ENCODE measurements at regions not wholly inside any gene's neighbourhood (a gene's known extent, or its start where the extent isn't known, plus 50 kb on each side); places are given as distances from the start of the nearest gene placed in this dataset.
"Not testable (repeated sequence)": the region's sequence is repeated elsewhere in the genome, so short reads cannot be mapped to it uniquely, and the experiment has no call there.

GRCh38 chr18:28735731-28736130 is 558.8 kb upstream of the CDH2 start:
- no peak overlapping the region for H3K4me3 ChIP-seq
- DNase-seq: no peak

GRCh38 chr18:28729321-28729720 is 552.4 kb upstream of the CDH2 start:
- intact Hi-C loops (cut with DNase I; ENCODE audit: low total_unique reads): no loop called here

More at GRCh38 chr18:28735731-28736130, 558.8 kb upstream of the CDH2 start:
- Histone ChIP-seq H3K36me3 (no peaks in the 10 kb centered on the region), H3K27me3 (no peaks in the 10 kb centered on the region), H3K4me1 (no peaks in the 10 kb centered on the region), H3K9me3 (no peaks in the 10 kb centered on the region), H3K27ac (peak overlapping the region in 1 of 2 donors; percentile 52)
- TF ChIP-seq POLR2A (IDR thresholded peaks at IDR 0.05): no peak
- TF ChIP-seq, protein P1, sequence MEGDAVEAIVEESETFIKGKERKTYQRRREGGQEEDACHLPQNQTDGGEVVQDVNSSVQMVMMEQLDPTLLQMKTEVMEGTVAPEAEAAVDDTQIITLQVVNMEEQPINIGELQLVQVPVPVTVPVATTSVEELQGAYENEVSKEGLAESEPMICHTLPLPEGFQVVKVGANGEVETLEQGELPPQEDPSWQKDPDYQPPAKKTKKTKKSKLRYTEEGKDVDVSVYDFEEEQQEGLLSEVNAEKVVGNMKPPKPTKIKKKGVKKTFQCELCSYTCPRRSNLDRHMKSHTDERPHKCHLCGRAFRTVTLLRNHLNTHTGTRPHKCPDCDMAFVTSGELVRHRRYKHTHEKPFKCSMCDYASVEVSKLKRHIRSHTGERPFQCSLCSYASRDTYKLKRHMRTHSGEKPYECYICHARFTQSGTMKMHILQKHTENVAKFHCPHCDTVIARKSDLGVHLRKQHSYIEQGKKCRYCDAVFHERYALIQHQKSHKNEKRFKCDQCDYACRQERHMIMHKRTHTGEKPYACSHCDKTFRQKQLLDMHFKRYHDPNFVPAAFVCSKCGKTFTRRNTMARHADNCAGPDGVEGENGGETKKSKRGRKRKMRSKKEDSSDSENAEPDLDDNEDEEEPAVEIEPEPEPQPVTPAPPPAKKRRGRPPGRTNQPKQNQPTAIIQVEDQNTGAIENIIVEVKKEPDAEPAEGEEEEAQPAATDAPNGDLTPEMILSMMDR (IDR thresholded peaks at IDR 0.05): no peak
- intact Hi-C loops (cut with DNase I; ENCODE audit: low total_unique reads): no loop called here

GRCh38 chr18:28728891-28729290 is 552.0 kb upstream of the CDH2 start:
- intact Hi-C loops (cut with DNase I; ENCODE audit: low total_unique reads): no loop called here
- no peak for TF ChIP-seq POLR2A (IDR thresholded peaks at IDR 0.05)
- TF ChIP-seq, protein P1 (IDR thresholded peaks at IDR 0.05): no peak
- H3K9me3 ChIP-seq: no peaks in the 10 kb centered on the region
- no peaks in the 10 kb centered on the region for H3K4me1 ChIP-seq
- DNase-seq: no peak
- no peaks in the 10 kb centered on the region for H3K27me3 ChIP-seq
- no peaks in the 10 kb centered on the region for H3K36me3 ChIP-seq
- H3K27ac ChIP-seq: no peak overlapping the region
- no peak overlapping the region for H3K4me3 ChIP-seq

More at GRCh38 chr18:28729321-28729720, 552.4 kb upstream of the CDH2 start:
- TF ChIP-seq POLR2A (IDR thresholded peaks at IDR 0.05): no peak
- TF ChIP-seq, protein P1 (IDR thresholded peaks at IDR 0.05): no peak
- H3K4me1 ChIP-seq: no peaks in the 10 kb centered on the region
- no peak for DNase-seq
- H3K36me3 ChIP-seq: no peaks in the 10 kb centered on the region
- H3K9me3 ChIP-seq: no peaks in the 10 kb centered on the region
- H3K27me3 ChIP-seq: no peaks in the 10 kb centered on the region
- H3K4me3 ChIP-seq: no peak overlapping the region
- no peak overlapping the region for H3K27ac ChIP-seq

DNA sequence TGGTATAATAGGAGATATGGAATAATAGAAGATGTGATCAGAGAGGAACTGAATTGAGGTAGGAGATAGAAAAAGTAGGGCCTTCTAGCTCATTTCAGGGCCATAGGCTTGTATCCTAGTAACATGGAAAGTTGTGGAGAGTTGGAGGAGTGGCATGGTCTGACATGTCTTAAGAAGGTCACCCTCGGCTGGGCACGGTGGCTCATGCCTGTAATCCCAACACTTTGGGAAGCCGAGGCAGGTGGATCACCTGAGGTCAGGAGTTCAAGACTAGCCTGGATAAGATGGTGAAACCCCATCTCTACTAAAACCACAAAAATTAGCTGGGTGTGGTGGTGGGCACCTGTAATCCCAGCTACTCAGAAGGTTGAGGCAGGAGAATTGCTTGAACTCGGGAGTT is 550.3 kb upstream of the CDH2 start:
- H3K4me1 ChIP-seq; H3K4me3 ChIP-seq; H3K27ac ChIP-seq; DNase-seq; H3K27me3 ChIP-seq; H3K36me3 ChIP-seq; H3K9me3 ChIP-seq; intact Hi-C loops (cut with DNase I; ENCODE audit: low total_unique reads): not testable (repeated sequence)

DNA sequence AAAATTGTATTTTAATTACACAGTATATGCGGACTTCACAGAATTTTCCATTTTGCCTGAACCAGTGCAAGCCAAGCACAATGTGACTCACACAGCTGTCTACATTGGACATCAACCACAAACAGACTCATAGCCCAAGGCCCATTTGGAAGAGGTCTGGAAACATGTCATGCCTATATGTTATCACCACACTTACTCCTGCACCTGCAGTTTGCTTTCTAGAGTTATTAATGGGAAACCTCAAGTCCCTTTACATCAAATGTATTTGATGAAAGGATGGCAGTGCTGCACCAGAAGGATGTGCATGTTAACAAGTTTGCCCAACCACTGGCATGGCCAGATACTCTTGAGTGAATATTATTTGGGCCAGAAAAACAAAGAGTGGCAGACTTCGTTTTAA is 548.9 kb upstream of the CDH2 start:
- Histone ChIP-seq H3K4me1 (no peaks in the 10 kb centered on the region), H3K27ac (no peak overlapping the region), H3K9me3 (no peaks in the 10 kb centered on the region), H3K27me3 (no peaks in the 10 kb centered on the region), H3K4me3 (no peak overlapping the region), H3K36me3 (no peaks in the 10 kb centered on the region)
- TF ChIP-seq, protein P1 (IDR thresholded peaks at IDR 0.05): no peak
- TF ChIP-seq POLR2A (IDR thresholded peaks at IDR 0.05): no peak
- intact Hi-C loops (cut with DNase I; ENCODE audit: low total_unique reads): no loop called here
- no peak for DNase-seq

- no peak for DNase-seq
- intact Hi-C loops (cut with DNase I; ENCODE audit: low total_unique reads): no loop called here
- H3K27me3 ChIP-seq: no peaks in the 10 kb centered on the region
- no peaks in the 10 kb centered on the region for H3K9me3 ChIP-seq
- no peak overlapping the region for H3K4me3 ChIP-seq
- H3K36me3 ChIP-seq: no peaks in the 10 kb centered on the region
- TF ChIP-seq, protein P1 (IDR thresholded peaks at IDR 0.05): no peak
- TF ChIP-seq POLR2A (IDR thresholded peaks at IDR 0.05): no peak
- H3K4me1 ChIP-seq: no peaks in the 10 kb centered on the region
- H3K27ac ChIP-seq: no peak overlapping the region
Measured at GRCh38 chr18:28723506-28723905, 546.6 kb upstream of the CDH2 start.

All from uterus (tissue), 3 donors.